GM18511 (cell line): ENCODE measurements at regions not wholly inside any gene's neighbourhood (a gene's known extent, or its start where the extent isn't known, plus 50 kb on each side); places are given as distances from the start of the nearest gene placed in this dataset.
"Not testable (repeated sequence)": the region's sequence is repeated elsewhere in the genome, so short reads cannot be mapped to it uniquely, and the experiment has no call there.

Experiments used
- ATAC-seq: cut with Tn5 transposase; IDR thresholded peaks from one replicate; pipeline ENCODE4 v1.9.1; 2021; ENCODE audit warnings: mild to moderate bottlenecking, moderate library complexity; ENCODE audit not compliant: unreplicated experiment

GRCh38 chrX:912677-913076 is 282.1 kb downstream of the SHOX start:
- ATAC-seq = no peak

GRCh38 chrX:909068-909467 is 278.5 kb downstream of the SHOX start:
- ATAC-seq = not testable (repeated sequence)

DNA sequence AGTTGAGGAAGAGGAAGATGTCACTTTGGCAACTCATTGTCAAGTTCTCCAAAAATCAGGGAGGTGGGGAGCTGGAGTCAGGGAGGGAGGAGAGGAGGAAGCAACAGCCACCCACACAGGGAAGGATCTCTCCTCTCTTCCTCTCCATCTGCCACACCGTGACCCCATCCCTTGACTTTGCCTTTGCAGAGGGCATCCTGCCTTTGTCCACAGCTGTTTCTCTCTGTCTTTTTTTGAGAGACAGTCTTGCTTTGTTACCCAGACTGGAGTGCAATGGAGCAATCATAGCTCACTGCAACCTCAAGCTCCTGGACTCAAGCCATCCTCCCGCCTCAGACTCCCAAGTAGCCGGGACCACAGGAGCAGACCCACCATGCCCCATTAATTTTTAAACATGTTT is 276.0 kb downstream of the SHOX start:
- ATAC-seq = no peak

GRCh38 chrX:905848-906566 is 275.4 kb downstream of the SHOX start:
- no peak for ATAC-seq

DNA sequence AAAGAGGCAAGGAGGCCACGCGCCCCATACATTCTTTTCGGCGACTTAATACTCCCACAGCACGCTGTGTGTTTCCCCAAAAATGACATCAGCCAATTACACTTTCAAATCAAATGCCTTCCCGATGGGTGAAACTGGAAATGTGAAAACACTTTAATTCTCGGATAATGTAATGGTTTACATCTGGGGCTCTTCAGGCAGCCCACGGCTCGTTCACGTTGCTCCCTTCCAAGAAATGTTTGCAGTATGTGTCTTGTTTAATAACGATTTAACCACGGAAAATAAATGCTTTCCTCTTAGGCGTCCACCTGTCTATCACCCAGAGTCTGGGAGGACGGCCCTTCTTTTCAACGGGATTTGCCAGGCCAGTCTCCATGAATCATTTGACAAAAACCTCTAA is 272.5 kb downstream of the SHOX start:
- ATAC-seq = no peak

GRCh38 chrX:896256-896655 is 265.7 kb downstream of the SHOX start:
- ATAC-seq = no peak

DNA sequence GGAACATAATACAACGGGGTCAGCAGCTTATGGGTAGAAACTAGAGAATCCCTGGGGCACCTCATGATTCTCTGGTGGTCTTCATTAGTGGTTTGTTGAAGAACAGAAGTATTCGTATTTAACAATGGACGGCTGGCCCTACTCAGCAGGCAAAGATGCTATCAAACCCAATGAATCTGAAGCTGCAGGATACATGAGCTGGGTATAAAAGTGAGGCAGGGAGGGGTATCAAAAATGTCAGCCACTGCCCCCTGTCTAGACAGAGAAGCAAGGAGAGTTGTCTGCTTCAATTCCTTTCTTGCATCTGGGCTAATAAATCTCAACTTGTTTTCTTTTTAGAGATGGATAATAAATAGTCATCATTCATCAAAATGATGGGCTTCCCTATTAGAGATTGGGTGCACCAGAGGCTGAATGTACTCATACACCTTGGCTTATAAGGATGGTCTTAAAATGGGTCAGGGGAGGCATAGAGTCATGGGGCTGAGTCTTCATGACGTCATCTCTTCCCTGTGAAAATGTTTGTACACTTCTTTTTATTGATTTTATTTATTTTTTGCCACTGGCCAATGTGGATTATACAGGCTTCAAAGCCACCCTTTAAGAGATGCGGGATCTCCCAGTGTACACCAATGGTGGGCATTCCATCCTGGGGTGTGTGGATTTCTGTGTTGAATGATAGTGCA is 259.5 kb downstream of the SHOX start:
- ATAC-seq = no peak

DNA sequence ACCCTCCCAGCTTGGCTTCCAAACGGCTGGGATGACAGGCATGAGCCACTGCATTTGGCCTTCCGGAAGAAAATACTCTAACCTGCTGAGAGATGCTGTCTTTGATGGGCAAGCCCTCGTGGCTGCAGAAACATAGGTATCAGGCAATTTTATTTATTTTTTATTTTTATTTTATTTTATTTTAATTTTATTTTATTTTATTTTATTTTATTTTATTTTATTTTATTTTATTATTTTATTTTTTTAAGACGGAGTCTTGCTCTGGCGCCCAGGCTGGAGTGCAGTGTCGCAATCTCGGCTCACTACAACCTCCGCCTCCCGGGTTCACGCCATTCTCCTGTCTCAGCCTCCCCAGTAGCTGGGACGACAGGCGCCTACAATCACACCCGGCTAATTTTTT is 257.1 kb downstream of the SHOX start:
- not testable (repeated sequence) for ATAC-seq

GRCh38 chrX:883588-883987 is 253.0 kb downstream of the SHOX start:
- no peak for ATAC-seq

DNA sequence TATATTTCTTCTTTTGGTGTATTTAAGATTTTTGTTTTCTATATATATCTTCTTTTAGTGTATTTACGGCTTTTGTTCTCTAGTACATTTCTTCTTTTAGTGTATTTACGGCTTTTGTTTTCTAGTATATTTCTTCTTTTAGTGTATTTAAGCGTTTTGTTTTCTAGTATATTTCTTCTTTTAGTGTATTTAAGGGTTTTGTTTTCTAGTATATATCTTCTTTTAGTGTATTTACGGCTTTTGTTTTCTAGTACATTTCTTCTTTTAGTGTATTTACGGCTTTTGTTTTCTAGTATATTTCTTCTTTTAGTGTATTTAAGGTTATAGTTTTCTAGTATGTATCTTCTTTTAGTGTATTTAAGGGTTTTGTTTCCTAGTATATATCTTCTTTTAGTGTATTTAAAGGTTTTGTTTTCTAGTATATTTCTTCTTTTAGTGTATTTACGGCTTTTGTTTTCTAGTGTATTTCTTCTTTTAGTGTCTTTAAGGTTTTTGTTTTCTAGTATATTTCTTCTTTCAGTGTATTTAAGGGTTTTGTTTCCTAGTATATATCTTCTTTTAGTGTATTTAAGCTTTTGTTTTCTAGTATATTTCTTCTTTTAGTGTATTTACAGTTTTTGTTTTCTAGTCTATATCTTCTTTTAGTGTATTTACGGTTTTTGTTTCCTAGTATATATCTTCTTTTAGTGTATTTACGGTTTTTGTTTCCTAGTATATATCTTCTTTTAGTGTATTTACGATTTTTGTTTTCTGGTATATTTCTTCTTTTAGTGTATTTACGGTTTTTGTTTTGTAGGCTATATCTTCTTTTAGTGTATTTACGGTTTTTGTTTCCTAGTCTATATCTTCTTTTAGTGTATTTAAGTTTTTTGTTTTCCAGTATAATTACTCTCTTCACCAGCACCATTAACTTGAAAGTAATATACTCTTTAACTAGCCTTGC is 249.4 kb downstream of the SHOX start:
- not testable (repeated sequence) for ATAC-seq

DNA sequence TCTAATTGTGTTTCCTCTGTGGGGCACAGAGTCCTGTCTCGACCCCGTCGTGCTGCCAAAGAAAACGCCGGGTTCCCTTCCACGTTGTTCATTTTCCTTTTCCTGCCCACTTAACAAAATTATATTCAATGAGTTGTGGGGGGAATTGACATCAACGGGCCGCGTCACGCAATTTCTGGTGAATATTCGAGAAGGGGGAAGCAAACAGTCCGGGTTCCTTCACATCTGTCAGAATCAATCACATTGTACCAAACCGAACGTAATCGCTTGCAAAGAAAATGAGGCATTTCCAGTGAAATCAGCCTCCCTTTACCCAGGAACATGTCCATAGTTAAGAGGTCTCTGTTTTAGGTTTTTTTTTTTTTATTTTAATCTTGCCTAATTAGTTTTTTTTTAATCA is 243.5 kb downstream of the SHOX start:
- no peak for ATAC-seq

DNA sequence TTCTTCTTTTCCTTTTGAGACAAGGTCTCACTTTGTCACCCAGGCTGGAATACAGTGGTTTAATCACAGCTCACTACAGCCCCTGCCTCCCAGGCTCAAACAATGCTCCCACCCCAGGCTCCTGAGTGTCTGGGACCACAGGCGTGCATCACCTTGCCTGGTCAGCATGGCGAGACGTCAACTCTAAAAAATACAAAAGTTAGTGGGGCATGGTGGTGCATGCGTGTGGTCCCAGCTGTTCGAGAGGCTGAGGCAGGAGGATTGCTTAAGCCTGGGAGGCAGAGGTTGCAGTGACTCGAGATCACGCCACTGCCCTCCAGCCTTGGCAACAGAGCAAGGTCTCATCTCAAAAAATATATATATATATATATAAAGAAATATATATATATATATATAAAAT is 242.4 kb downstream of the SHOX start:
- no peak for ATAC-seq

GRCh38 chrX:872090-872489 is 241.5 kb downstream of the SHOX start:
- no peak for ATAC-seq

GRCh38 chrX:871626-872025 is 241.0 kb downstream of the SHOX start:
- ATAC-seq = no peak

DNA sequence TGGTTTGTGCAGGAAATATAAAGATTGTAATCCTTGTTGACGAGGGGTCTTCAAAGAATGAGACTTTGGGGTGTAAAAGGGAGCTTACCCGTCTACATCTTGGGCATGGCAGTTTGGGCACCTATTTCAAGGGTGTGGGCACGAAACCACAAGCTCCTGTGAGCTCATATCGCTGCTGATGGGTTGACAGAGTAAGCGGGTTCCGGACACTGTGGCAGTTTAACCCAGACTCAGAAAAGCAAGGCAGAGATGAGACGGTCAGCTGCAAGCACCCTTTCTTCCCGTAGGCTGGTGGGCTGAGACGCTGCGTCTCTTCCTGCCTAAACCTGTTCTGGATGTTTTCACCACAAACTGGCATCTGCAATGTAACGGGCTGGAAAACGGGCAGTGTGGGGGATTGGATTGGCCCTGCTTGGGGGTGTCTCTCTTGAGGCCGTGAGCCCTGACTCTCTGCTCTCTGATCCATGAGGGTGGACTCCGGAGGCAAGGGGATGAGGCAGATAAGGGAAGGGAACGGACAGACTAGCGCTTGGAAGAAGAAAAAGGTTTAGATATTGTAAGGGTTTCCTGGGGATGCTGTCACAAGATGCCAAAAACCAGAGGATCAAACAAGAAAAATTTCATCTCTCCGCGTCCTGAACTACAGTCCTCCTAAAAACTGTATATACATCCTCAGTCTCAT is 237.5 kb downstream of the SHOX start:
- no peak for ATAC-seq

DNA sequence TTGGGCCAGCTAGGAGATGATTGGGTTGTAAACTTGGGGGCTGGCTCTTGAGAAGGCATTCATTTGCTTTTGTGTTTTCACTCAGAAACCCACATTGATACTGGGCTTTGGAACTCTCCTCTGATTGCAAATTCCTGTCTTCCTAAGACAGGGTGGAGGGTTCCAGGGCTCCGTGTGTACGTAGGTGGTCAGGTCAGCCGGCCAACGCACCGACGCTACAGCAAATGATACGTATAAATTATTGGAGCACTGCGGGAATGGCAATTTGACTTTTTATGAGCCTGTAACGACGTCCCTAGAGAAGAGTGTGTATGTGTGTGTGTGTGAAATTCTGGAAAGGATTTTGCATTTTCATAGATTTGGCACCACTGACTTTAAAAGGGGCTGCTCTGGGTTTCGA is 236.9 kb downstream of the SHOX start:
- ATAC-seq = no peak

DNA sequence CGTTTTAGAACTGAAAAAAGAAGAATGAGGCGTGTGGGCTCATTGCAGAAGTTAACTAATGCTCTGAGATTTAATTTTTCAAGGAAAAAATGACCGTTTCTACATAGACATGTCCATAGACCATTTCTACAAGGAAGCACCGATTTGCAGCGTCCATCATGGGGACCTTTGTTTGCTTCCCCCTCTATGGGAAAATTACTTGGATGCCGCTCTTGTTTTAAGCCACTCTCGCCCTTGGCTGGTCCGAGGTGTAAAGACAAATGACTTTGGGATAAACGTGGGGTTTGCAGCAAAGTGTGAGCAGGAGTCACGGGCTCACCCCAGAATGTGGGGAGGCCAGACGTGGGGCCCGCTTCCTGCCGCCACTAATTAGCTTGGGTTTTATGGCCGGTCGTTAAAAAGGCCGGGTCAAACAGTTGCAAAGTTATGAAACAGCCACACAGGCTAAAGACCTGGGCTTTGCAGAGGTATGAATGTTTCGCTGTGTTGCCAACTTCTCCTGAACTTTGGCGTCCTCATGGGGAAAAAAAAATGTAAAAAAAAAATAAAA is 235.9 kb downstream of the SHOX start:
- ATAC-seq = no peak

DNA sequence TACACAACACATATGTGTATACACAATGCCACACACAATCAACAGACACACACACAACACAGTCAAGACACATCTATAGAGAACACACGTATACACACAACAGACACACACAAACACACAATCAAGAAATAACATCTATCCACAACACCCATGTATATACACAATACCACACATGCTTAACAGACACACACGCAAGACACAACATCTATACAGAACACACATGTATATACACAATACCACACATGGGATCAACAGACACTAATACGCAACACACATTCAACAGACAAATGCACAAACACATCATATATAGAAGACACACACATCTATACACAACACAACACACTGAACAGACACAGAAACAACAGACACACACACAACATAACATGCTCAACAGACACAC is 234.8 kb downstream of the SHOX start:
- no peak for ATAC-seq

DNA sequence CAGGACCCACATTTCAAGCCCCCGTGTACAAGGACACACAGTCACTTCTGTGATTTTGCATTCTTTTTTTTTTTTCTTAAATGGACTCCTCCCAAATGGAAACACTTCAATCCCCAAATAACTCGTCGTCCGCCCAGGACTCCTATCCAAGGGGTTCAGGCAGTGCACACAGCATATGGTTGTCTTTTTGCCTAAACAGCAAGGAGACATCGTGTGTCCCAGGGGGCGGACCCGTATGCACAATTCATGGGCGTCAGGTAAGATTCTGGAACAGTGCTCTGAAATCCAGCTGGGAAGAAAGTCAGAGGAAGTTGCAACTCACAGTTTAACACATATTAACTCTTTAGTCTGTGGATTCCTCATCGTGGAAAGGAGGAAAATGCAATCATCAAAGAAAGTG is 231.3 kb downstream of the SHOX start:
- no peak for ATAC-seq

DNA sequence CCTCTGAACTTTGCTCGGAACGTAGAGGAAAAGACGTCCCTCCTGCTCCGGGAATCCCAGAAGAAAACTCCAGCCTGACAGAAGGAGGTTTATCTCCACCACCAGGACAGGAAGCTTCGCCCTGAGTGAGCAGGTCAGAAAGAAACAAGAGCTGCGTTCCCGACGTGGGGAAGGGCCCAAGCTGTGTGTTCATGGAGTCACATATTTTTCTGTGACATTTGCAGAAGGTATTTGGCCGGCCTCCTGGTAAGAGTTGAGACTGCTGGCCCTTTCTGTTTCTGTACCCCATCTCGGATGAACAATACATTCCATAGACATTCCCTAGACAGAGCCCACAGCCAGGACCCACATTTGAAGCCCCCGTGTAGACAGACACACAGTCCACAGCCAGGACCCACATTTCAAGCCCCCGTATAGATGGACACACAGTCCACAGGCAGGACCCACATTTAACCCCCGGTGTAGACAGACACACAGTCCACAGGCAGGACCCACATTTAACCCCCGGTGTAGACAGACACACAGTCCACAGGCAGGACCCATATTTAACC is 230.8 kb downstream of the SHOX start:
- no peak for ATAC-seq
